ENCODE measurements at regions not wholly inside any gene's neighbourhood (a gene's known extent, or its start where the extent isn't known, plus 50 kb on each side); places are given as distances from the start of the nearest gene placed in this dataset.

GRCh38 chr10:131451407-131452015 lies 140.0 kb upstream of the TCERG1L start:
- no peak for DNase-seq
- Histone ChIP-seq H4K20me1 (ENCODE audit: control insufficient read depth, insufficient read depth, insufficient read length) (no peaks in the 10 kb centered on the region), H4K91ac (ENCODE audit: insufficient read length, low read depth, low read length) (no peak overlapping the region), H2BK120ac (ENCODE audit: low read depth, low read length, poor library complexity, severe bottlenecking) (no peak overlapping the region), H3K79me2 (ENCODE audit: insufficient read depth, low read length) (no peaks in the 10 kb centered on the region), H2BK5ac (ENCODE audit: insufficient read length, low read length) (no peak overlapping the region), H3K23ac (ENCODE audit: insufficient read length, low read depth, low read length) (no peak overlapping the region), H3K18ac (ENCODE audit: insufficient read length, low read depth, low read length) (no peak overlapping the region), H3K27me3 (ENCODE audit: insufficient read depth, low read length) (no peaks in the 10 kb centered on the region), H3K23me2 (ENCODE audit: insufficient read length, low read depth, low read length, poor library complexity, severe bottlenecking) (no peaks in the 10 kb centered on the region), H2BK15ac (ENCODE audit: low read depth, low read length) (no peak overlapping the region), H2BK12ac (ENCODE audit: insufficient read length, low read depth, low read length) (no peak overlapping the region), H4K8ac (replicated peaks; ENCODE audit: insufficient read length, low read depth, low read length) (no peak overlapping the region), H3K14ac (ENCODE audit: insufficient read depth, low read length) (no peak overlapping the region; the same call in 1 of the 2 replicates), H3K4me1 (ENCODE audit: insufficient read depth, low read length) (peaks cover 3% of the 10 kb centered on the region; the same call in 1 of the 2 replicates), H3K79me1 (ENCODE audit: insufficient read depth, low read depth, low read length, poor library complexity, severe bottlenecking) (no peaks in the 10 kb centered on the region), H2AFZ (ENCODE audit: low read length) (no peak overlapping the region), H2BK20ac (ENCODE audit: low read depth, low read length, poor library complexity, severe bottlenecking) (no peak overlapping the region), H3K4ac (ENCODE audit: low read depth, low read length) (no peak overlapping the region), H2AK5ac (ENCODE audit: insufficient read length, low read length) (no peak overlapping the region), H3K4me2 (ENCODE audit: insufficient read depth, insufficient read length, low read length) (no peak overlapping the region), H3K9ac (ENCODE audit: extremely low read depth, insufficient read length, low read length) (no peak overlapping the region), H3T11ph (ENCODE audit: low read length) (no peak overlapping the region), H3K27ac (ENCODE audit: insufficient read length, low read depth, low read length) (no peak overlapping the region), H4K5ac (ENCODE audit: insufficient read length, low read depth, low read length) (no peak overlapping the region), H3K9me3 (ENCODE audit: control insufficient read depth, low read depth, low read length) (no peaks in the 10 kb centered on the region), H3K56ac (ENCODE audit: insufficient read length, low read depth, low read length) (no peak overlapping the region)
- WGBS (ENCODE audit: extremely low coverage, insufficient read length, low lambda C conversion rate): no CpG with 5 or more reads among the region's 7 CpGs
- H3K27me3 Mint-ChIP-seq (ENCODE audit: low read depth): peaks cover 6% of the 10 kb centered on the region
- no peaks in the 10 kb centered on the region; a peak in 1 of 7 replicates for H3K36me3 Mint-ChIP-seq (ENCODE audit: insufficient read depth in 1 of 3, low read depth in 3 of 3)
- no peaks in the 10 kb centered on the region for H3K9me3 Mint-ChIP-seq
- TF ChIP-seq CTCF (conservative IDR thresholded peaks at IDR 0.05): no peak
- no peak overlapping the region for H3K27ac Mint-ChIP-seq
- H3K4me3 Mint-ChIP-seq: no peak overlapping the region
- peaks cover 16 to 22% of the 10 kb centered on the region in 2 experiments for H3K4me1 Mint-ChIP-seq
